Dedifferentiated amniotic fluid mesenchymal stem cell (primary cell): ENCODE measurements at regions not wholly inside any gene's neighbourhood (a gene's known extent, or its start where the extent isn't known, plus 50 kb on each side); places are given as distances from the start of the nearest gene placed in this dataset.
"Not testable (repeated sequence)": the region's sequence is repeated elsewhere in the genome, so short reads cannot be mapped to it uniquely, and the experiment has no call there.

Experiments used
- DNase-seq: peaks from one replicate; pipeline ENCODE4 v3.0.0-alpha.2; 2016; ENCODE audit errors: extremely low spot score

DNA sequence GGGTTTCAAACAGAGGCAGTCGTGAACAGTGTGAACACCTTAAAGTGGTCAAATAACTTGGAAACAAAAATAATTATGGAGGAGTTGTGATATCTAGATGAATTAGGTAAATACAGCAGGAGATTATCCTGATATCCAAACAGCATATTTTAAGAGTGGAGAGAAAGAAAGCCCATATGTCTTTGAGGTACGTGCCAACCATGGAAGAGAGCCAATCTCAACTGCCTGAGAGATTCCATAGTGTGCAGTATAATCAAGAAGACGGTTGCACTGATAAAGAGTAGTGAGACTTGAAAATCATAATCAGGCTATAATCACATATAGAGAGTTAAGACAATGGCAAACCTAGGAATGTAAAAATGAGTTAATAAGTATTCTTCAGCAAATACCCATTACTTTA is 472.8 kb upstream of the SLITRK5 start:
- no peak for DNase-seq

DNA sequence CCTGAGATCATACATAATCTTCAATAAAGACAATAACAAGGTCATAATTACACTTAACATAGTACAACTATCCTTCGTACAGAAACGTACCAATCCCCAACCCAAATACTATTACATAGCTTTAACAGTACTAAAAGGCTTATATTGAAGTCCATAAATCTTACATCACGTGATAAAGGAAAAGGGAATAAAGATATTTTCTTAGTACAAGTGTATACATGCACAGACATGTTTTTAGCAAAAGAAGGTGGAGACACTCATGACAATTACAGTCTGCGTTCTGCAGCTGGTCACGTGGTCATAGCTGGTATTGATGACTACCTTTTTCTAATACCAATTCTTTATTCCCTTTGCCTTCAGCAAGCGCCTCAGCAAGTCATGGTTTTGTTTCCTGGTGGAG is 464.5 kb upstream of the SLITRK5 start:
- no peak for DNase-seq

- DNase-seq: no peak
These were observed 463.7 kb upstream of the SLITRK5 start for GRCh38 chr13:87207280-87208003.

DNA sequence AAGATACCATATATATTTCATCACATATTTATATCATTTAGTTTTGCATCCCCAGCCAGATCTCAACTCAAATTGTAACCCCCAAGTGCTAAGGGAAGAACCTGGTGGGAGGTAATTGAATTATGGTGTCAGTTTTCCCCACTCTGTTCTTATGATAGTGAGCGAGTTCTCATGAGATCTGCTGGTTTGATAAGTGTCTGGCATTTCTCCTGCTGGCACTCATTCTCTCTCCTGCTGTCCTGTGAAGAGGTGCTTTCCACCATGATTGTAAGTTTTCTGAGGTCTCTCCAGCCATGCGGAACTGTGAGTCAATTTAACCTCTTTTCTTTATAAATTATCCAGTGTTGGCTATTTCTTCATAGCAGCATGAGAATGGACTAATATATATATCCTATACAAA is 462.5 kb upstream of the SLITRK5 start:
- no peak for DNase-seq

DNA sequence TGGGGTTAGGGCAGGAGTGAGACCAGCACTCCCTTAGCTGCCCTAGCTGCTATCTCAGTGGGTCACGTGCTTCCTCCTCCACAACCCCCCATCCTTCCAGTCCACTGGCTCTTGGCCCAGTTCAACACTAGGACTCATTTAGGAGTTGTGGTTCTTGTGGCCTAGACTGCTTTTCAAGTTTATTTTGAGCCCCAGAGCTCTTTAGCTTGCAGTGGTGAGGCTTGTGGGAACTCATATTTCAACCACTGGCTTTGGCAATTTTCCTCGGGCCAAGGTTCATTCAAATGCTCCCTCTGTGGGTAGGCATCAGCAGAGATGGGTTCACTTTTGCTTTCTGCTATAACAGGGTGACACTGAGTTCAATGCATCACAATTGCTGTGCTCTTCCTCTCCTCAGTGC is 436.2 kb upstream of the SLITRK5 start:
- no peak for DNase-seq

DNA sequence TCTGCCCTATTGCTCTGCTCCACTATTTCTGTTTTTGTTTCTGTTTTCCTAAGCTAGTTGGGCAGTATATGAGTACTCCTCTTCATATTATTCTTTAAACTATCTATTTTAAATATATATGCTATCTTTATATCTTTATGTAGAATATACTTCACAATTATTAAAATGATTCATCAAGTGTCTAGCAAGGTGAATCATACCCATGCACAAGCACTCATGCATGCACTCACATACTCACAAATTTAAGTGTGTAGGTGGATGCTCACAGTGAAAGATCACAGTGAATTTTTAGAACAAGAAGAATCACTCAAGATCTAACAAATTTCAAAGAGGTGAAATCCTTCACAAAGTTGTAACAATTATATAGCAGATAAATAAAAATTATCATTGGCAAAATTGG is 435.6 kb upstream of the SLITRK5 start:
- no peak for DNase-seq

- no peak for DNase-seq
These were observed 426.8 kb upstream of the SLITRK5 start for GRCh38 chr13:87244256-87244890.

DNA sequence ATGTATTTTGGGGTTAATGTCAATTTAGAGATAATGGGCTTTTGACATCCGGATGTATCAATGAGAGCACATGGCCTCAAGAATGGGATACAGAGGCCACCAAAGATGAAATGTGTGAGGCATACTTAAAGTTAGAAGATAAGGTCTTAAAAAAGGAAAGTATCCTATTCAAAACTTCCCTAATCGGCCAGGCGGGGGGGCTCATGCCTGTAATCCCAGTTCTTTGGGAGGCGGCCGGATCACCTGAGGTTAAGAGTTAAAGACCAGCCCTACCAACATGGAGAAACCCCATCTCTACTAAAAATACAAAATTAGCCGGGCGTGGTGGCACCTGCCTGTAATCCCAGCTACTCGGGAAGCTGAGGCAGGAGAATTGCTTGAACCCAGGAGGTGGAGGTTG is 421.3 kb upstream of the SLITRK5 start:
- not testable (repeated sequence) for DNase-seq

DNA sequence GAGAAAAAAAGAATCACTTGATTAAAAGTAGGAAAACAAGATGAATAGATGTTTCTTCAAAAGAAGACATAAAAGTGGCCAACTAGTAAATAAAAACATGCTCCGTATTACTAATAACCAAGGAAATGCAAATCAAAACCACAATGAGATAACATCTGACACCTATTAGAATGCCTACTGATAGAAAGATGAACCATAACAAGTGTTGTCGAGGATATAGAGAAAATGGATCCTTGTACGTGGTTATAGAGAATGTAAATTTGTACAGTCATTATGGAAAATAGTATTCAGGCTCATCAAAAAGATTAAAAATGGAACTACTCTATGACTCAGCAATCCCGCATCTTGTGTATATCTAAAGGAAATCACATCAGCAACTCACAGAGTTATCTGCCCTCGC is 415.8 kb upstream of the SLITRK5 start:
- DNase-seq: peak; percentile 6

GRCh38 chr13:87259479-87260083 is 411.6 kb upstream of the SLITRK5 start:
- DNase-seq: peak; percentile 13

GRCh38 chr13:87274209-87274819 is 396.9 kb upstream of the SLITRK5 start:
- DNase-seq: no peak

GRCh38 chr13:87280139-87280538 is 391.0 kb upstream of the SLITRK5 start:
- DNase-seq: no peak

- DNase-seq: no peak
These were observed 383.4 kb upstream of the SLITRK5 start for GRCh38 chr13:87287721-87288120.

DNA sequence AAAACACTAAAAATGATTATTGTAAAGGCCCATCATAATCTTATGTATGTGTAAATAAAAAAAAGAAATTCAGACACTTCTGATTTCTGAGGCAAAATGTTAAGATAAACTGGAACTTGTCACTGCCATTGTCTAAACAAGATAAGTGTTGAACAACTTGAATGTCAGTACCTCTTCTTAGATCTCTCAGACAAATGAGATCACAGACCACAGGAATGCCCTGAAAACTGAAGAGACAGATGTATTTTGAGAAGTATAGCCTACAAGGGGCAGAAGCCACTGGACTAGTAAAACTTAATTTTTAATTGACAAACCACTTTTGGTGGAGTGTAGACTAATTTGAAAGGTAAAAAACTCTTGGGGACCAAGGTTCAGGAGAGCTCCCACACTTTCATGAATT is 375.5 kb upstream of the SLITRK5 start:
- no peak for DNase-seq

DNA sequence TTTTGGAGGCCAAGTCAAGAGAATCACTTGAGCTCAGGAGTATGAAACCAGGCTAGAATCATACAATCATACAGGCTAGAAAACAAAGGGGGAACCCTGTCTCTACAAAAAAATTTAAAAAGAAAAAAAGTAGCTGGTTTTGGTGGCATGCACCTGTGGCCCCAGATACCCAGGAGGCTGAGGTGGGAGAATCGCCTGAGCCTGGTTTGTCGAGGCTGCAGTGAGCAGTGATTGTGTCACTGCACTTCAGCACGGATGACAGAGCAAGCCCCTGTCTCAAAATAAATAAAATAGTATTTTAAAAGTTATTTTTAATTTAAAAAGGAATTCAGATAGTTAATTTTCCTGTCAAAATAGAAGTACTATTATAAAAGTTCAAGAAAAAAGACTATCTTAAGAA is 369.1 kb upstream of the SLITRK5 start:
- no peak for DNase-seq

- no peak for DNase-seq
These were observed 368.2 kb upstream of the SLITRK5 start for GRCh38 chr13:87302931-87303330.

DNA sequence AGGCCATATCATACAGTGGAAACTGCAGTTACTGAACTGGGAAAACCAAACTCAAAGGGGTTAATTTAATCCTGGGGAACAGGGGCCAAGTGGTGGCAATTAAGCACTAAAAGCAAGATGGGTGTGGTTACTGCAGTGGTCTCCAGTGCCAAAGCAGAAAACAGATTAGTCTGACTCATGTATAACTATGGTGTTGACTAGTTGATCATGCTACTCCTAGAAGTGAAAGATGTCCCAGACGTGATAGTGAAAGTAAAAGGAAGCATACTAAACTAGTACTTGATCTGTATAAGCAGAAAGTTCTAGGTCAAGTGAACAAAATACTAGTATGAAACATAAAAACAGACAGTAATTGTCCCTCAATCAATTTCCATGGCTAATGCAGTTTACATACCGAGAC is 360.0 kb upstream of the SLITRK5 start:
- DNase-seq: no peak

DNA sequence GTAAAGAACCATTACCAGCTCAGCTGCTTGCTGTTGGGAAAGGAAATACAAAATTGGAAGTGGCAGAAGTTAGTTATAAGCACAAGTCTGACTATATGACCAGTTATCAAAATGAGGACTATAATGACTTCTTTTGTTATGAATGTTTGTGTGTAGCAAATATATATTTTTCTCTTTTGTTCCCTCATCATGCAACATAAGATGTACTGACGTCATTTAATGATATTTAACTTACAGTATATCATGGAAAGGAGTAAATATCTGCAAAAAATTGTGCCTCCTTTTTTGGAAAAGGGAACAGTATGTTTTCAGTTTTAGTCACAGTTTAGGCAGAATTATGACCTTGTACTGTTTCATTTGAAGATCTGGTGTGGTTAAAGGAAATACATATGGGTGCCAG is 356.3 kb upstream of the SLITRK5 start:
- DNase-seq: no peak

- no peak for DNase-seq
These were observed 348.8 kb upstream of the SLITRK5 start for GRCh38 chr13:87322386-87322785.

DNA sequence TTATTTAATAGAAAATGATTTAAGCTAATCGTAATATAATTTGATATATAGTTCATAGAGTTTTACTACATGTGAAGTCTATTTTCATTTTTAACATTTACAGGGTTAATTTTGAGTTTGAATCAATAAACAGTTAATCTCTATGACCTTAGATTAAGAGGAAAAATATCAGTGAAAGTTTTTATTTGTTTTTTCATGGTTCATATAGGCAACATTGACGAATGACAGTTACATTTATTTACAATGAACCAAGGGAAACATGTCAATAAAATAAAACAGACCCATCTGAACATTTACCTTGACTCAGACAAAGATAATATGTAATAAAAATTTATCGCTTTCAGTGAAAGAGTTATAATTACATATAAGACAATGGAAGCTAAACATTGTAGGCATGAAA is 346.6 kb upstream of the SLITRK5 start:
- DNase-seq: no peak

DNA sequence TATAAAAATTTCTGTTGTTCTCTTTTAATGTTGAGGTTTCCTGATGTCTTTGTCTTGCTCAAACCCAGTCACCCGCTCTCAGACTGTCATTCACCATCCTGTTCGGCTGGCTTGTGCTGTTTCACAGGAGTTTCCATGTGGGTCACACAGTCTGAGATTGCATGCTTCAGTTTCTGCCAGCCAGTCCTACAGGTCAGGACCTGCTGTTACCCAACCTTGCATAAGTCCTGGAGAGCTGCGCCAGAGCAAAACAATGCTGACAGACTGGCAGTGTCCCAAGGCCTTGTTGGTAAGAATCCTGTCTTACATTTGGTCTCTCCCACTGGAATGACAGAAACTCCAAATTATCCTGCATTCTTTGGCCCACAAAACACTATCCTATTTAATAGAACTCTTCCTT is 340.0 kb upstream of the SLITRK5 start:
- no peak for DNase-seq

GRCh38 chr13:87333599-87333998 is 337.6 kb upstream of the SLITRK5 start:
- no peak for DNase-seq

GRCh38 chr13:87334176-87334575 is 337.0 kb upstream of the SLITRK5 start:
- DNase-seq: no peak
